MM.1S (cell line): ENCODE measurements at regions not wholly inside any gene's neighbourhood (a gene's known extent, or its start where the extent isn't known, plus 50 kb on each side); places are given as distances from the start of the nearest gene placed in this dataset.

ENCODE experiments used
- DNase-seq: peaks from one replicate; pipeline ENCODE4 v3.0.0-alpha.2; 2015
- H2AFZ ChIP-seq: fragments of 300-600 bp; sonication (generic); 2 replicates; pipeline ENCODE4 v1.6.0; 2016; ENCODE audit warnings: antibody characterized with exemption, low read length
- H3F3A ChIP-seq: fragments of 300-600 bp; sonication (generic); 2 replicates; pipeline ENCODE4 v1.6.1; 2016; ENCODE audit warnings: mild to moderate bottlenecking, antibody characterized with exemption, low read length, moderate library complexity, mixed read lengths; ENCODE audit not compliant: insufficient read depth
- H3K27ac ChIP-seq: fragments of 300-600 bp; sonication (generic); 2 replicates; pipeline ENCODE4 v1.5.1; 2016; ENCODE audit warnings: mild to moderate bottlenecking, low read length
- H3K27me3 ChIP-seq: fragments of 300-600 bp; sonication (generic); replicated peaks from 2 replicates; pipeline ENCODE4 v1.6.0; 2016; ENCODE audit warnings: low read length; ENCODE audit not compliant: insufficient read depth
- H3K36me3 ChIP-seq: fragments of 300-600 bp; sonication (generic); replicated peaks from 2 replicates; pipeline ENCODE4 v1.6.1; 2016; ENCODE audit warnings: mild to moderate bottlenecking, low read length, mixed read lengths; ENCODE audit not compliant: insufficient read depth
- H3K4me1 ChIP-seq: fragments of 300-600 bp; sonication (generic); 2 replicates; pipeline ENCODE4 v1.6.1; 2016; ENCODE audit warnings: low read length, mixed read lengths
- H3K4me2 ChIP-seq: fragments of 300-600 bp; sonication (generic); 2 replicates; pipeline ENCODE4 v1.6.0; 2016; ENCODE audit warnings: low read depth, low read length
- H3K4me3 ChIP-seq: fragments of 300-600 bp; sonication (generic); 2 replicates; pipeline ENCODE4 v1.5.1; 2016; ENCODE audit warnings: low read length, mixed read lengths
- H3K79me2 ChIP-seq: fragments of 300-600 bp; sonication (generic); 2 replicates; pipeline ENCODE4 v1.6.1; 2016; ENCODE audit warnings: mixed run types, low read length, mixed read lengths
- H3K9ac ChIP-seq: fragments of 300-600 bp; sonication (generic); 2 replicates; pipeline ENCODE4 v1.6.1; 2016; ENCODE audit warnings: low read length, mixed read lengths
- H3K9me2 ChIP-seq: fragments of 300-600 bp; sonication (generic); replicated peaks from 2 replicates; pipeline ENCODE4 v1.6.1; 2016; ENCODE audit warnings: mild to moderate bottlenecking, low read length, mixed read lengths; ENCODE audit not compliant: insufficient read depth
- H3K9me3 ChIP-seq: fragments of 300-600 bp; sonication (generic); replicated peaks from 2 replicates; pipeline ENCODE4 v1.6.1; 2016; ENCODE audit warnings: mild to moderate bottlenecking, low read length, mixed read lengths; ENCODE audit not compliant: insufficient read depth
- H4K20me1 ChIP-seq: fragments of 300-600 bp; sonication (generic); 2 replicates; pipeline ENCODE4 v1.6.1; 2016; ENCODE audit warnings: mild to moderate bottlenecking, low read length, moderate library complexity, mixed read lengths; ENCODE audit not compliant: insufficient read depth
- EZH2 ChIP-seq: fragments of 300-600 bp; sonication (generic); optimal IDR thresholded peaks from 2 replicates; pipeline ENCODE3; 2017; ENCODE audit warnings: low read depth, mild to moderate bottlenecking, antibody characterized with exemption, low read length, mixed read lengths
- EZH2phosphoT487 ChIP-seq: fragments of 300-600 bp; sonication (generic); IDR thresholded peaks from 2 replicates; pipeline ENCODE4 v1.6.1; 2018; ENCODE audit warnings: antibody characterized with exemption, low read length
- TF ChIP-seq, protein P1 (sequence below): fragments of 300-600 bp; sonication (generic); IDR thresholded peaks from 2 replicates; pipeline ENCODE4 v1.5.1; 2016; ENCODE audit warnings: antibody characterized with exemption, low read length, mixed read lengths

DNA sequence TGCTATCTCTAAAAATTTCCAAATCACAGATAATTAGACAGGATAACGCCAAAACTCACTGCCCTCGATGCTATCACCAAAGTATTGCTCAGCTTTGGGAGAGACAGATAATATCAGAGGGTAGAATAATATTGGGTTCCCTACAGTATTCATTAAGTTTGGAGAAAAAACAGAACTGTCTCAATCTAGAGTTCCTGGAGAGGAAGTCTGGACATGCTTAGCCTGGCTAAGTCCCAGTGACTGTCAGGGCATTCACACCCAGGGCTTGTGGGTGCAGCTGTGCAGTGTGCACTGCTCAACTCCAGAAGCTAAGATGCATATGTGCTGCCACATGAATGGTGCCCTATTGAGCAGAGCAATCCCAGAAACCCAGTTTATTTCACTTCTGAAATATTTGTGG, 459.6 kb upstream of the DPH6 start:
- Histone ChIP-seq H3K27ac (no peak overlapping the region), H3K4me1 (no peaks in the 10 kb centered on the region), H3K9me2 (no peaks in the 10 kb centered on the region), H2AFZ (no peak overlapping the region), H3K79me2 (no peaks in the 10 kb centered on the region), H3K4me2 (no peak overlapping the region), H3K4me3 (no peak overlapping the region), H3K9me3 (no peaks in the 10 kb centered on the region), H3K27me3 (no peaks in the 10 kb centered on the region), H3K9ac (no peak overlapping the region), H3K36me3 (no peaks in the 10 kb centered on the region), H3F3A (no peaks in the 10 kb centered on the region), H4K20me1 (no peaks in the 10 kb centered on the region)
- no peak for DNase-seq
- TF ChIP-seq EZH2 = no peak
- no peak for TF ChIP-seq EZH2phosphoT487
- TF ChIP-seq, protein P1, sequence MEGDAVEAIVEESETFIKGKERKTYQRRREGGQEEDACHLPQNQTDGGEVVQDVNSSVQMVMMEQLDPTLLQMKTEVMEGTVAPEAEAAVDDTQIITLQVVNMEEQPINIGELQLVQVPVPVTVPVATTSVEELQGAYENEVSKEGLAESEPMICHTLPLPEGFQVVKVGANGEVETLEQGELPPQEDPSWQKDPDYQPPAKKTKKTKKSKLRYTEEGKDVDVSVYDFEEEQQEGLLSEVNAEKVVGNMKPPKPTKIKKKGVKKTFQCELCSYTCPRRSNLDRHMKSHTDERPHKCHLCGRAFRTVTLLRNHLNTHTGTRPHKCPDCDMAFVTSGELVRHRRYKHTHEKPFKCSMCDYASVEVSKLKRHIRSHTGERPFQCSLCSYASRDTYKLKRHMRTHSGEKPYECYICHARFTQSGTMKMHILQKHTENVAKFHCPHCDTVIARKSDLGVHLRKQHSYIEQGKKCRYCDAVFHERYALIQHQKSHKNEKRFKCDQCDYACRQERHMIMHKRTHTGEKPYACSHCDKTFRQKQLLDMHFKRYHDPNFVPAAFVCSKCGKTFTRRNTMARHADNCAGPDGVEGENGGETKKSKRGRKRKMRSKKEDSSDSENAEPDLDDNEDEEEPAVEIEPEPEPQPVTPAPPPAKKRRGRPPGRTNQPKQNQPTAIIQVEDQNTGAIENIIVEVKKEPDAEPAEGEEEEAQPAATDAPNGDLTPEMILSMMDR = no peak

DNA sequence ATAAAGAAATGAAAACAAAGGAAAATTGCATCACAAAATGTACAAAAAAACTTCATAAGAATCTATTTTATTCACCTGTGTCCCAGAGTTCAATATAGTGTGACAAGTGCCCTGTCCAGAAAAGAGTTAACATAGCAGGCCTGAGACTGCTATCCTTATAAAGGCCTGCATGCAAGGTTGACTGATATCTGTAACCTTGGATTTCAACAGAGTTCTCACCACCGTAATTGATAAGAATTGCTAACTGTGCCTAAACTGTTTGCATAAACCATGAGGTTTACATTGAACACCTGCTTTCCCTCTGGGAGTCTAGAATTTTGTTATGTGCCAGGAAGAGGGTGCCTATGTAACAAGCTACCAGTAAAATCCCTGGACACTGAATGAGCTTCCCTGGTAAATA, 461.7 kb upstream of the DPH6 start:
- no peaks in the 10 kb centered on the region for H4K20me1 ChIP-seq
- H3K27ac ChIP-seq = no peak overlapping the region
- no peak for TF ChIP-seq EZH2phosphoT487
- TF ChIP-seq, protein P1 = no peak
- no peak for TF ChIP-seq EZH2
- H3K9me2 ChIP-seq = no peaks in the 10 kb centered on the region
- no peaks in the 10 kb centered on the region for H3K4me1 ChIP-seq
- H3K9me3 ChIP-seq = no peaks in the 10 kb centered on the region
- H3K36me3 ChIP-seq = no peaks in the 10 kb centered on the region
- H3K4me2 ChIP-seq = no peak overlapping the region
- H2AFZ ChIP-seq = no peak overlapping the region
- no peak overlapping the region for H3K4me3 ChIP-seq
- DNase-seq = no peak
- no peaks in the 10 kb centered on the region for H3F3A ChIP-seq
- no peaks in the 10 kb centered on the region for H3K79me2 ChIP-seq
- H3K9ac ChIP-seq = no peak overlapping the region
- H3K27me3 ChIP-seq = no peaks in the 10 kb centered on the region

DNA sequence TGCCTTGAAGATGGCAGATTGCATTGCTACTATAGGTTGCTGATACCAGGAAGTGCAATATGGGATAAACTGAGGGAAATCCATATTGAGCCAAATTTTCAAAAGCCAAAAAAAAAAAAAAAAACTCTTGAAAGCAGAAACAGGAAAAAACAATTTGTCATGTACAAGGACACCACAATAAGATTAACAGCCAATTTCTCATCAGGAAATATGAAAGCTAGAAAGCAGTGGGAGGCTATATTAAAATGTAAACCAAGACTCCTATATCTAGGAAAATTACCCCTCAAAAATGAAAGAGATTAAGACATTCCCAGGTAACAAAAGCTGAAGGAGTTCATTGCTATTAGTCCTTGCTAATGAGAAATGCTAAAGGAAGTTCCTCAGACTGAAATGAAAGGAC, 462.8 kb upstream of the DPH6 start:
- Histone ChIP-seq H3K27ac (no peak overlapping the region), H4K20me1 (no peaks in the 10 kb centered on the region), H3K9ac (no peak overlapping the region), H3K4me3 (no peak overlapping the region), H3F3A (no peaks in the 10 kb centered on the region), H3K27me3 (no peaks in the 10 kb centered on the region), H3K9me2 (no peaks in the 10 kb centered on the region), H3K4me1 (no peaks in the 10 kb centered on the region), H3K4me2 (no peak overlapping the region), H2AFZ (no peak overlapping the region), H3K79me2 (no peaks in the 10 kb centered on the region), H3K9me3 (no peaks in the 10 kb centered on the region), H3K36me3 (no peaks in the 10 kb centered on the region)
- no peak for DNase-seq
- TF ChIP-seq, protein P1 = no peak
- TF ChIP-seq EZH2phosphoT487 (no peak), EZH2 (no peak)
